HCT116 (cell line): ENCODE measurements at regions not wholly inside any gene's neighbourhood (a gene's known extent, or its start where the extent isn't known, plus 50 kb on each side); places are given as distances from the start of the nearest gene placed in this dataset.

Experiments used
- ATAC-seq: fragments of 200-7000 bp; cut with Tn5 transposase; 2 replicates; pipeline ENCODE4 v1.9.1; 2020; ENCODE audit warnings: mild to moderate bottlenecking, moderate library complexity
- BruUV-seq: library from RNA; stranded (reverse); fragments of 400-500 nt; replicated peaks from 2 replicates; lab custom pipeline; 2021; lab: Mats Ljungman, UMichigan
- CTCF ChIA-PET: fragments of 300-600 bp; sonication (Branson Sonifier 250); formaldehyde crosslinking; loops from one replicate; lab custom pipeline; 2021; ENCODE audit warnings: antibody characterized with exemption; lab: Charles Lee
- POLR2A ChIA-PET: fragments of 300-600, 350-600 bp; sonication (Branson Sonifier 250); formaldehyde crosslinking; loops from one replicate; lab custom pipeline; 2021; ENCODE audit warnings: antibody characterized with exemption; lab: Charles Lee
- RAD21 ChIA-PET, 2 experiments: fragments of 300-600 bp; sonication (Branson Sonifier 250); formaldehyde crosslinking; loops; one replicate each; lab custom pipeline; 2023; ENCODE audit warnings: low total read pairs in 2 of 2; ENCODE audit not compliant: uncharacterized antibody in 2 of 2, unreplicated experiment in 2 of 2, low non-redundant PET in 1 of 2; lab: Charles Lee
- DNase-seq: peaks from one replicate; pipeline ENCODE4 v3.0.0-alpha.2; 2010; ENCODE audit warnings: low read depth, low spot score
- H2AFZ ChIP-seq: fragments of 200-600 bp; shearing (Covaris generic), sonication (generic); 2 replicates; pipeline ENCODE4 v1.6.1; 2017; ENCODE audit warnings: low read depth, mixed run types, mixed read lengths, antibody characterized with exemption, low read length; ENCODE audit not compliant: poor library complexity, severe bottlenecking
- H3K27ac ChIP-seq: 2 replicates; pipeline ENCODE4 v1.5.1; 2012; ENCODE audit warnings: low read depth, low read length
- H3K27me3 ChIP-seq: fragments of 200-600 bp; sonication (generic); 2 replicates; pipeline ENCODE4 v1.6.1; 2016; ENCODE audit warnings: mixed run types, low read length, mixed read lengths; ENCODE audit not compliant: insufficient read depth
- H3K36me3 ChIP-seq, 2 experiments: fragments of 200-500 bp in 1 of 2; fragments of 200-600 bp in 1 of 2; sonication (Bioruptor generic) in 1 of 2; sonication (generic) in 1 of 2; 2 replicates each; pipeline versions ENCODE4 v1.5.1 to v1.6.1; 2014 to 2016; ENCODE audit warnings: low read length in 2 of 2, inconsistent platforms in 1 of 2, mixed read lengths in 1 of 2, mixed run types in 1 of 2; ENCODE audit not compliant: insufficient read depth in 2 of 2, control insufficient read depth in 1 of 2
- H3K4me1 ChIP-seq, 2 experiments: fragments of 200-600 bp in 1 of 2; sonication (generic) in 1 of 2; 2 replicates each; pipeline versions ENCODE4 v1.5.1 to v1.6.1; 2012 to 2017; ENCODE audit warnings: low read length in 2 of 2, inconsistent platforms in 1 of 2, mild to moderate bottlenecking in 1 of 2, mixed read lengths in 1 of 2, mixed run types in 1 of 2, moderate library complexity in 1 of 2; ENCODE audit not compliant: insufficient read depth in 2 of 2, control insufficient read depth in 1 of 2
- H3K4me2 ChIP-seq: fragments of 200-600 bp; sonication (generic); 2 replicates; pipeline ENCODE4 v1.6.1; 2017; ENCODE audit warnings: mixed run types, low read length, mixed read lengths
- H3K4me3 ChIP-seq, 2 experiments: fragments of 200-600 bp in 1 of 2; sonication (generic) in 1 of 2; replicated peaks in 1 of 2; 2 replicates each; pipeline ENCODE4 v1.5.1; 2011 to 2016; ENCODE audit warnings: low read length in 2 of 2, control low read depth in 1 of 2, low read depth in 1 of 2, mild to moderate bottlenecking in 1 of 2, mixed read lengths in 1 of 2, mixed run types in 1 of 2
- H3K79me2 ChIP-seq: fragments of 200-600 bp; sonication (generic); 2 replicates; pipeline ENCODE4 v1.6.1; 2017; ENCODE audit warnings: mild to moderate bottlenecking, mixed run types, low read length, moderate library complexity, mixed read lengths; ENCODE audit not compliant: insufficient read depth
- H3K9ac ChIP-seq: fragments of 200-600 bp; sonication (generic); 2 replicates; pipeline ENCODE4 v1.6.1; 2016; ENCODE audit warnings: low read length, mixed read lengths
- H3K9me2 ChIP-seq: fragments of 200-600 bp; sonication (generic), shearing (Covaris generic); 2 replicates; pipeline ENCODE4 v1.6.1; 2017; ENCODE audit warnings: mixed run types, mild to moderate bottlenecking, moderate library complexity; ENCODE audit not compliant: insufficient read depth
- H3K9me3 ChIP-seq, 2 experiments: fragments of 200-500 bp in 1 of 2; fragments of 200-600 bp in 1 of 2; sonication (Bioruptor generic) in 1 of 2; sonication (generic) in 1 of 2; 2 replicates each; pipeline ENCODE4 v1.6.1; 2014 to 2017; ENCODE audit warnings: low read length in 2 of 2, mixed read lengths in 2 of 2, inconsistent platforms in 1 of 2, low read depth in 1 of 2, mild to moderate bottlenecking in 1 of 2, mixed run types in 1 of 2, moderate library complexity in 1 of 2; ENCODE audit not compliant: control insufficient read depth in 1 of 2, insufficient read depth in 1 of 2
- H4K20me1 ChIP-seq: fragments of 200-600 bp; sonication (generic), shearing (Covaris generic); 2 replicates; pipeline ENCODE4 v1.6.1; 2017; ENCODE audit warnings: mixed run types, mild to moderate bottlenecking, moderate library complexity; ENCODE audit not compliant: insufficient read depth
- CEBPB ChIP-seq: IDR thresholded peaks from 2 replicates; pipeline ENCODE4 v1.6.1; 2012; ENCODE audit warnings: low read depth
- EGR1 ChIP-seq: IDR thresholded peaks from 2 replicates; pipeline ENCODE4 v1.6.1; 2012; ENCODE audit warnings: low read depth
- ELF1 ChIP-seq: IDR thresholded peaks from 2 replicates; pipeline ENCODE4 v1.6.1; 2012; ENCODE audit warnings: low read depth, borderline replicate concordance
- EZH2 ChIP-seq: fragments of 200-600 bp; sonication (generic); IDR thresholded peaks from 2 replicates; pipeline ENCODE4 v1.6.1; 2017; ENCODE audit warnings: antibody characterized with exemption, mixed run types
- EZH2phosphoT487 ChIP-seq: fragments of 200-600 bp; IDR thresholded peaks from 2 replicates; pipeline ENCODE4 v1.6.1; 2018; ENCODE audit warnings: antibody characterized with exemption, borderline replicate concordance
- FOSL1 ChIP-seq: IDR thresholded peaks from 2 replicates; pipeline ENCODE4 v1.6.1; 2012; ENCODE audit warnings: low read depth
- JUND ChIP-seq: IDR thresholded peaks from 2 replicates; pipeline ENCODE4 v1.6.1; 2012
- POLR2A ChIP-seq: IDR thresholded peaks from 2 replicates; pipeline ENCODE4 v1.7.0; 2011; ENCODE audit warnings: borderline replicate concordance; ENCODE audit not compliant: insufficient read depth, insufficient read length; ENCODE audit errors: extremely low read depth
- SP1 ChIP-seq: IDR thresholded peaks from 2 replicates; pipeline ENCODE4 v1.6.1; 2012; ENCODE audit warnings: low read depth
- SRF ChIP-seq: IDR thresholded peaks from 2 replicates; pipeline ENCODE4 v1.6.1; 2012; ENCODE audit warnings: low read depth
- YY1 ChIP-seq: IDR thresholded peaks from 2 replicates; pipeline ENCODE4 v1.6.1; 2011; ENCODE audit warnings: low read length, low read depth, moderate library complexity, mild to moderate bottlenecking; ENCODE audit not compliant: insufficient replicate concordance; ENCODE audit errors: extremely low read depth
- ZNF274 ChIP-seq: fragments of 200-500 bp; sonication (Bioruptor generic); IDR thresholded peaks from 2 replicates; pipeline ENCODE4 v1.6.1; 2014; ENCODE audit warnings: mild to moderate bottlenecking, low read depth, low read length, inconsistent platforms
- intact Hi-C: fragments of 100-400 bp; cut with micrococcal nuclease; formaldehyde crosslinking; loops from 2 replicates; pipeline ENCODE4 v1.10.0; 2022
- TF ChIP-seq, protein P1 (sequence below): IDR thresholded peaks from 2 replicates; pipeline ENCODE4 v1.6.1; 2012; ENCODE audit warnings: low read depth
- TF ChIP-seq, protein P2 (sequence below), 3 experiments: fragments of 200-600 bp in 1 of 3; sonication (generic) in 1 of 3; IDR thresholded peaks in 2 of 3; conservative IDR thresholded peaks in 1 of 3; 2 replicates each; pipeline ENCODE4 v1.5.1; 2012 to 2017; ENCODE audit warnings: low read depth in 2 of 3, low read length in 2 of 3, antibody characterized with exemption in 1 of 3, borderline replicate concordance in 1 of 3, control low read depth in 1 of 3, mild to moderate bottlenecking in 1 of 3, mixed read lengths in 1 of 3, mixed run types in 1 of 3, moderate library complexity in 1 of 3; ENCODE audit not compliant: insufficient read depth in 1 of 3

DNA sequence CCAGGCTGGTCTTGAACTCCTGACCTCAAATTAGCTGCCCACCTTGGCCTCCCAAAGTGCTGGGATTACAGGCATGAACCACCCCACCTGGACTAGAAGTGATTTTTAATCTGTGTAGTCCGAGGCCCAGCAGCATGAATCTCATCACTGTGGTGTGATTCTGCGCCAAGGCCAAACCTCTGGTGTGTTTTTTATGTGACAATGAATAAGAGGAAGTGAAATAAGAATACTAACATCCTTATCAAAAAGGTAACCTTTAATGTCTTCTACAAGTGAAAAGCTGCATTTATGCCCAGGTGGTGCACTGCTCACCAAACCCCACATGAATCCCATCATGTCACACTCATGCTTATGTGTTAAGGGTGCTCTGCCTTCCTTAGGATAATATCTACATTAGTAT, 77.1 kb upstream of the OR9Q1 start:
- intact Hi-C loops: no loop called here
- Histone ChIP-seq H4K20me1 (no peaks in the 10 kb centered on the region), H3K4me1 (no peaks in the 10 kb centered on the region), H3K27ac (no peak overlapping the region), H3K4me3 (no peak overlapping the region), H3K27me3 (no peaks in the 10 kb centered on the region; the same call in 1 of the 2 replicates), H2AFZ (no peak overlapping the region), H3K9ac (no peak overlapping the region), H3K4me2 (no peak overlapping the region), H3K9me3 (no peaks in the 10 kb centered on the region), H3K79me2 (no peaks in the 10 kb centered on the region), H3K36me3 (no peaks in the 10 kb centered on the region), H3K9me2 (no peaks in the 10 kb centered on the region)
- ChIA-PET RAD21 (no interaction called here), CTCF (no interaction called here), POLR2A (no interaction called here)
- DNase-seq (no peak), ATAC-seq (no peak)
- no TSS peak for BruUV-seq
- TF ChIP-seq CEBPB: no peak
- TF ChIP-seq POLR2A: no peak

DNA sequence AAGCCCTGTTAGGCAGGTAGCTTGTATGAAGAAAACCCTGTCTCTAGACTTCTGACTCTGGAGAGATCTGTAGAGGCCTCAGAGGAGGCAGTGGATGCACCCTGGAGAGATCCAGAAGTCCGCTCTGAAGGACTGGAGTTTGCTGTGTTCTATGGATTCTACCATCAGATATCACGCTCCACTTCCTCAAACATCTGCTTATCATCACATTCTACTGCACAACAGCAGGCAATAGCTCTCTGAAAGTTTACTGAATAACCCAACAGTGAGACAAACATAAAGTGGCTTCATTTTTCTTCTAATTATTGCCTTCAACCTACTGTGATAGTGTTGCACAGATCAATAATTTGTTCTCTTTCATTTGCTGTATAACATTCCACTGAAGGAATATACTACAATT, 59.0 kb upstream of the OR9Q1 start:
- DNase-seq (no peak), ATAC-seq (no peak)
- intact Hi-C loops: loop anchor here (10.0 kb wide), 1 partner anchor 60 kb away; no protein-coding TSS in a partner anchor
- Histone ChIP-seq H3K4me1 (no peaks in the 10 kb centered on the region), H3K79me2 (no peaks in the 10 kb centered on the region), H3K9me3 (no peaks in the 10 kb centered on the region), H3K4me2 (no peak overlapping the region), H3K9me2 (no peaks in the 10 kb centered on the region), H2AFZ (no peak overlapping the region), H3K27ac (no peak overlapping the region), H3K4me3 (no peak overlapping the region), H3K36me3 (no peaks in the 10 kb centered on the region), H3K27me3 (peaks cover 30% of the 10 kb centered on the region; the same call in 1 of the 2 replicates), H3K9ac (no peak overlapping the region), H4K20me1 (no peaks in the 10 kb centered on the region)
- TF ChIP-seq EZH2phosphoT487 (no peak), CEBPB (no peak), SRF (no peak), FOSL1 (no peak), SP1 (no peak), ZNF274 (no peak), JUND (no peak), YY1 (no peak), EZH2 (no peak), EGR1 (no peak), ELF1 (no peak)
- TF ChIP-seq, protein P1, sequence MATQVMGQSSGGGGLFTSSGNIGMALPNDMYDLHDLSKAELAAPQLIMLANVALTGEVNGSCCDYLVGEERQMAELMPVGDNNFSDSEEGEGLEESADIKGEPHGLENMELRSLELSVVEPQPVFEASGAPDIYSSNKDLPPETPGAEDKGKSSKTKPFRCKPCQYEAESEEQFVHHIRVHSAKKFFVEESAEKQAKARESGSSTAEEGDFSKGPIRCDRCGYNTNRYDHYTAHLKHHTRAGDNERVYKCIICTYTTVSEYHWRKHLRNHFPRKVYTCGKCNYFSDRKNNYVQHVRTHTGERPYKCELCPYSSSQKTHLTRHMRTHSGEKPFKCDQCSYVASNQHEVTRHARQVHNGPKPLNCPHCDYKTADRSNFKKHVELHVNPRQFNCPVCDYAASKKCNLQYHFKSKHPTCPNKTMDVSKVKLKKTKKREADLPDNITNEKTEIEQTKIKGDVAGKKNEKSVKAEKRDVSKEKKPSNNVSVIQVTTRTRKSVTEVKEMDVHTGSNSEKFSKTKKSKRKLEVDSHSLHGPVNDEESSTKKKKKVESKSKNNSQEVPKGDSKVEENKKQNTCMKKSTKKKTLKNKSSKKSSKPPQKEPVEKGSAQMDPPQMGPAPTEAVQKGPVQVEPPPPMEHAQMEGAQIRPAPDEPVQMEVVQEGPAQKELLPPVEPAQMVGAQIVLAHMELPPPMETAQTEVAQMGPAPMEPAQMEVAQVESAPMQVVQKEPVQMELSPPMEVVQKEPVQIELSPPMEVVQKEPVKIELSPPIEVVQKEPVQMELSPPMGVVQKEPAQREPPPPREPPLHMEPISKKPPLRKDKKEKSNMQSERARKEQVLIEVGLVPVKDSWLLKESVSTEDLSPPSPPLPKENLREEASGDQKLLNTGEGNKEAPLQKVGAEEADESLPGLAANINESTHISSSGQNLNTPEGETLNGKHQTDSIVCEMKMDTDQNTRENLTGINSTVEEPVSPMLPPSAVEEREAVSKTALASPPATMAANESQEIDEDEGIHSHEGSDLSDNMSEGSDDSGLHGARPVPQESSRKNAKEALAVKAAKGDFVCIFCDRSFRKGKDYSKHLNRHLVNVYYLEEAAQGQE: no peak
- TF ChIP-seq, protein P2, sequence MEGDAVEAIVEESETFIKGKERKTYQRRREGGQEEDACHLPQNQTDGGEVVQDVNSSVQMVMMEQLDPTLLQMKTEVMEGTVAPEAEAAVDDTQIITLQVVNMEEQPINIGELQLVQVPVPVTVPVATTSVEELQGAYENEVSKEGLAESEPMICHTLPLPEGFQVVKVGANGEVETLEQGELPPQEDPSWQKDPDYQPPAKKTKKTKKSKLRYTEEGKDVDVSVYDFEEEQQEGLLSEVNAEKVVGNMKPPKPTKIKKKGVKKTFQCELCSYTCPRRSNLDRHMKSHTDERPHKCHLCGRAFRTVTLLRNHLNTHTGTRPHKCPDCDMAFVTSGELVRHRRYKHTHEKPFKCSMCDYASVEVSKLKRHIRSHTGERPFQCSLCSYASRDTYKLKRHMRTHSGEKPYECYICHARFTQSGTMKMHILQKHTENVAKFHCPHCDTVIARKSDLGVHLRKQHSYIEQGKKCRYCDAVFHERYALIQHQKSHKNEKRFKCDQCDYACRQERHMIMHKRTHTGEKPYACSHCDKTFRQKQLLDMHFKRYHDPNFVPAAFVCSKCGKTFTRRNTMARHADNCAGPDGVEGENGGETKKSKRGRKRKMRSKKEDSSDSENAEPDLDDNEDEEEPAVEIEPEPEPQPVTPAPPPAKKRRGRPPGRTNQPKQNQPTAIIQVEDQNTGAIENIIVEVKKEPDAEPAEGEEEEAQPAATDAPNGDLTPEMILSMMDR (IDR thresholded peaks at IDR 0.05 in 2 of 3, conservative IDR thresholded peaks at IDR 0.05 in 1 of 3; ENCODE audit: borderline replicate concordance in 1 of 3, insufficient read depth in 1 of 3, low read depth in 2 of 3, low read length in 2 of 3): no peak
- ChIA-PET RAD21 (no interaction called here), POLR2A (no interaction called here), CTCF (no interaction called here)
- no TSS peak for BruUV-seq
